Motor neuron (in vitro differentiated cells): ENCODE measurements at regions not wholly inside any gene's neighbourhood (a gene's known extent, or its start where the extent isn't known, plus 50 kb on each side); places are given as distances from the start of the nearest gene placed in this dataset.
"Not testable (repeated sequence)": the region's sequence is repeated elsewhere in the genome, so short reads cannot be mapped to it uniquely, and the experiment has no call there.

ENCODE experiments used
- ATAC-seq, 8 experiments: fragments of 200-7000 bp; cut with Tn5 transposase; replicated peaks in 6 of 8; 2 replicates each; pipeline ENCODE4 v1.8.0; 2021; ENCODE audit warnings: mild to moderate bottlenecking in 8 of 8, moderate library complexity in 8 of 8
- H3K27ac ChIP-seq, 2 donors: fragments of 250-450 bp; sonication (Bioruptor Pico); 2 replicates each; pipeline ENCODE4 v1.9.0; 2021; ENCODE audit warnings: antibody characterized with exemption in 2 of 2, mild to moderate bottlenecking in 2 of 2, moderate library complexity in 1 of 2
- H3K4me1 ChIP-seq, 2 donors: fragments of 250-450 bp; sonication (Bioruptor Pico); replicated peaks in 1 of 2; 2 replicates each; pipeline ENCODE4 v1.6.1; 2021; ENCODE audit warnings: antibody characterized with exemption in 2 of 2, mild to moderate bottlenecking in 2 of 2, moderate library complexity in 1 of 2
- H3K4me3 ChIP-seq, 5 donors: fragments of 250-450 bp; sonication (Bioruptor Pico); 2 replicates each; pipeline ENCODE4 v1.9.0; 2021; ENCODE audit warnings: antibody characterized with exemption in 5 of 5, mild to moderate bottlenecking in 5 of 5, moderate library complexity in 4 of 5
- WGBS, 10 experiments: fragments of 450-650 bp; shearing (Covaris generic); methylation state at CpG; one replicate each; pipeline ENCODE4 v1.0.0; 2022; 5-methylcytosine and 5-hydroxymethylcytosine counted together
- in situ Hi-C, 9 experiments: fragments of 400-800 bp; cut with MboI; loops; one replicate each; pipeline ENCODE4 v1.15.0; 2021; ENCODE audit warnings: low sequenced_read_pairs in 9 of 9, low pct_unique_long_range_greater_than_20kb in 2 of 9; ENCODE audit not compliant: unreplicated experiment in 9 of 9

- Histone ChIP-seq H3K4me1 (peaks cover 21 to 24% of the 10 kb centered on the region in 2 donors), H3K4me3 (no peak overlapping the region), H3K27ac (no peak overlapping the region)
- in situ Hi-C loops = no loop called here
- peak in 1 of 8 experiments; percentile 24 for ATAC-seq
These were observed 654.9 kb upstream of the USP24 start for GRCh38 chr1:55870106-55870505.

- WGBS, 10 experiments = 29 to 86% (median 55%) methylated on average over 1 of the region's 1 CpG; no CpG with 5 or more reads in 4 of the 10 experiments
- in situ Hi-C loops = no loop called here
- peak; percentile 78 to 94 (median 88) for ATAC-seq
- no peak overlapping the region for H3K27ac ChIP-seq
- no peak overlapping the region for H3K4me3 ChIP-seq
- peaks cover 21 to 24% of the 10 kb centered on the region in 2 donors for H3K4me1 ChIP-seq
These were observed 653.9 kb upstream of the USP24 start for GRCh38 chr1:55869065-55869464.

- H3K4me3 ChIP-seq = no peak overlapping the region
- WGBS, 10 experiments = 0 to 65% (median 29%) methylated on average over 2 of the region's 2 CpGs
- peaks cover 21 to 24% of the 10 kb centered on the region in 2 donors for H3K4me1 ChIP-seq
- no peak overlapping the region for H3K27ac ChIP-seq
- in situ Hi-C loops = no loop called here
- ATAC-seq = peak in 7 of 8 experiments; percentile 44 to 86 (median 78)
These were observed 652.9 kb upstream of the USP24 start for GRCh38 chr1:55868026-55868425.

GRCh38 chr1:55867304-55867843 is 652.2 kb upstream of the USP24 start:
- Histone ChIP-seq H3K4me1 (peaks cover 21 to 24% of the 10 kb centered on the region in 2 donors), H3K27ac (no peak overlapping the region), H3K4me3 (no peak overlapping the region)
- ATAC-seq = no peak
- in situ Hi-C loops = no loop called here
- WGBS, 10 experiments = 60 to 100% (median 93%) methylated on average over 1 to 3 of the region's 3 CpGs; no CpG with 5 or more reads in 1 of the 10 experiments

GRCh38 chr1:55865778-55866177 is 650.6 kb upstream of the USP24 start:
- 50 to 100% (median 93%) methylated on average over 1 to 7 of the region's 7 CpGs; no CpG with 5 or more reads in 2 of the 10 experiments for WGBS, 10 experiments
- ATAC-seq, in situ Hi-C loops: not testable (repeated sequence)

GRCh38 chr1:55864251-55864650 is 649.1 kb upstream of the USP24 start:
- in situ Hi-C loops = no loop called here
- WGBS, 10 experiments = 60 to 100% (median 90%) methylated on average over 1 to 2 of the region's 2 CpGs; no CpG with 5 or more reads in 1 of the 10 experiments

More at GRCh38 chr1:55865778-55866177, 650.6 kb upstream of the USP24 start:
- H3K4me1 ChIP-seq = peaks cover 21 to 24% of the 10 kb centered on the region in 2 donors
- H3K4me3 ChIP-seq, H3K27ac ChIP-seq: not testable (repeated sequence)

GRCh38 chr1:55861676-55862340 is 646.6 kb upstream of the USP24 start:
- WGBS, 10 experiments = 67 to 100% (median 93%) methylated on average over 1 to 3 of the region's 3 CpGs
- H3K4me1 ChIP-seq = no peaks in the 10 kb centered on the region
- H3K4me3 ChIP-seq = no peak overlapping the region
- no peak overlapping the region for H3K27ac ChIP-seq
- in situ Hi-C loops = no loop called here
- no peak for ATAC-seq

More at GRCh38 chr1:55864251-55864650, 649.1 kb upstream of the USP24 start:
- Histone ChIP-seq H3K27ac (no peak overlapping the region), H3K4me3 (no peak overlapping the region), H3K4me1 (peaks cover 14 to 18% of the 10 kb centered on the region in 2 donors)
- no peak for ATAC-seq

- H3K4me1 ChIP-seq = no peaks in the 10 kb centered on the region
- H3K4me3 ChIP-seq = no peak overlapping the region
- WGBS, 10 experiments = 0 to 89% (median 59%) methylated on average over 2 to 6 of the region's 6 CpGs; no CpG with 5 or more reads in 1 of the 10 experiments
- ATAC-seq = no peak
- no peak overlapping the region for H3K27ac ChIP-seq
- in situ Hi-C loops = no loop called here
These were observed 645.8 kb upstream of the USP24 start for GRCh38 chr1:55860798-55861519.

- no peak overlapping the region for H3K4me3 ChIP-seq
- in situ Hi-C loops = no loop called here
- 63 to 100% (median 82%) methylated on average over 1 of the region's 1 CpG; no CpG with 5 or more reads in 3 of the 10 experiments for WGBS, 10 experiments
- no peak for ATAC-seq
- H3K27ac ChIP-seq = no peak overlapping the region
- no peaks in the 10 kb centered on the region for H3K4me1 ChIP-seq
These were observed 645.2 kb upstream of the USP24 start for GRCh38 chr1:55860326-55860725.

- in situ Hi-C loops = no loop called here
- 70 to 97% (median 82%) methylated on average over 1 to 2 of the region's 2 CpGs; no CpG with 5 or more reads in 2 of the 10 experiments for WGBS, 10 experiments
- Histone ChIP-seq H3K27ac (no peak overlapping the region), H3K4me3 (no peak overlapping the region), H3K4me1 (no peaks in the 10 kb centered on the region)
- ATAC-seq = no peak
These were observed 639.7 kb upstream of the USP24 start for GRCh38 chr1:55854911-55855310.

- ATAC-seq = peak in 2 of 8 experiments; percentile 27 to 31
- in situ Hi-C loops = no loop called here
- Histone ChIP-seq H3K4me1 (no peaks in the 10 kb centered on the region), H3K27ac (no peak overlapping the region), H3K4me3 (no peak overlapping the region)
- 14 to 80% (median 43%) methylated on average over 1 of the region's 1 CpG; no CpG with 5 or more reads in 4 of the 10 experiments for WGBS, 10 experiments
These were observed 633.7 kb upstream of the USP24 start for GRCh38 chr1:55848906-55849305.

- Histone ChIP-seq H3K27ac (no peak overlapping the region), H3K4me1 (no peaks in the 10 kb centered on the region), H3K4me3 (no peak overlapping the region)
- WGBS, 10 experiments = 40 to 100% (median 77%) methylated on average over 1 to 2 of the region's 2 CpGs
- no peak for ATAC-seq
- in situ Hi-C loops = no loop called here
These were observed 630.9 kb upstream of the USP24 start for GRCh38 chr1:55846051-55846450.

GRCh38 chr1:55844322-55844721 is 629.2 kb upstream of the USP24 start:
- ATAC-seq = no peak
- in situ Hi-C loops = no loop called here
- H3K27ac ChIP-seq = no peak overlapping the region
- no peak overlapping the region for H3K4me3 ChIP-seq
- H3K4me1 ChIP-seq = no peaks in the 10 kb centered on the region
- WGBS, 10 experiments = 20 to 100% (median 83%) methylated on average over 1 of the region's 1 CpG; no CpG with 5 or more reads in 5 of the 10 experiments
